ENCODE measurements at regions not wholly inside any gene's neighbourhood (a gene's known extent, or its start where the extent isn't known, plus 50 kb on each side); places are given as distances from the start of the nearest gene placed in this dataset.

GRCh38 chr9:90991953-90992352, 190.3 kb downstream of the SYK start:
- 84% methylated on average over 1 of the region's 1 CpG; no CpG with 5 or more reads in 1 of the 2 experiments for WGBS, 2 experiments (ENCODE audit: extremely low coverage in 1 of 2, insufficient coverage in 1 of 2, insufficient read length in 1 of 2, insufficient replicate concordance in 2 of 2, low coverage in 1 of 2, low lambda C conversion rate in 2 of 2, missing lambda C conversion rate in 1 of 2)
- Histone ChIP-seq H3K56ac (replicated peaks; ENCODE audit: insufficient read length, low read depth, low read length) (no peak overlapping the region), H2AFZ (ENCODE audit: low read length) (no peak overlapping the region), H3K9me3 (ENCODE audit: insufficient read depth in 2 of 2, low read depth in 1 of 2, low read length in 1 of 2) (no peaks in the 10 kb centered on the region; a peak in 1 of 4 replicates), H3K23me2 (ENCODE audit: low read depth, low read length) (no peaks in the 10 kb centered on the region; the same call in 1 of the 2 replicates), H3K23ac (ENCODE audit: insufficient read length) (no peak overlapping the region), H3K4me2 (ENCODE audit: insufficient read depth in 1 of 2, low read depth in 2 of 2, low read length in 2 of 2) (no peak overlapping the region), H2BK20ac (ENCODE audit: low read length) (no peak overlapping the region), H3K18ac (ENCODE audit: extremely low read depth, low read length) (no peak overlapping the region), H3K4ac (replicated peaks; ENCODE audit: insufficient read length, low read depth, low read length) (no peak overlapping the region), H2BK5ac (ENCODE audit: low read depth, low read length) (no peak overlapping the region), H3K79me2 (ENCODE audit: control insufficient read depth in 1 of 2, insufficient read depth in 2 of 2, low read length in 2 of 2) (no peaks in the 10 kb centered on the region), H3K36me3 (ENCODE audit: control insufficient read depth in 2 of 4, insufficient read depth in 4 of 4, low read length in 3 of 4) (no peaks in the 10 kb centered on the region; a peak in 1 of 8 replicates), H2AK5ac (ENCODE audit: low read depth, low read length) (no peak overlapping the region), H3K79me1 (ENCODE audit: low read depth, low read length) (no peaks in the 10 kb centered on the region), H2BK12ac (ENCODE audit: low read depth, low read length) (no peak overlapping the region), H4K5ac (ENCODE audit: insufficient read length, low read depth, low read length) (no peak overlapping the region), H2BK120ac (replicated peaks; ENCODE audit: low read depth, low read length) (no peak overlapping the region), H4K91ac (replicated peaks; ENCODE audit: insufficient read length, low read length) (no peak overlapping the region), H3K4me1 (replicated peaks in 1 of 4; ENCODE audit: control insufficient read depth in 3 of 4, insufficient read depth in 4 of 4, low read length in 3 of 4) (peaks cover 2 to 7% (median 3%) of the 10 kb centered on the region in 4 experiments; a peak in 4 of 7 replicates), H2BK15ac (ENCODE audit: low read length) (no peak overlapping the region), H4K20me1 (replicated peaks in 1 of 2; ENCODE audit: control insufficient read depth in 1 of 2, insufficient read depth in 2 of 2, low read length in 2 of 2) (no peaks in the 10 kb centered on the region), H3K9ac (replicated peaks in 1 of 4; ENCODE audit: extremely low read depth in 1 of 4, low read depth in 3 of 4, low read length in 3 of 4) (no peak overlapping the region), H3K14ac (ENCODE audit: insufficient read length) (no peak overlapping the region), H4K8ac (ENCODE audit: extremely low read depth, insufficient read depth, low read length) (no peak overlapping the region), H3K27me3 (replicated peaks in 1 of 4; ENCODE audit: control insufficient read depth in 3 of 4, extremely low read depth in 1 of 4, insufficient read depth in 3 of 4, low read length in 3 of 4) (no peaks in the 10 kb centered on the region), H3K27ac (ENCODE audit: low read depth, low read length) (no peak overlapping the region), H3K4me3 (ENCODE audit: extremely low read depth in 1 of 4, insufficient read depth in 2 of 4, low read depth in 3 of 4, low read length in 4 of 4) (no peak overlapping the region)
- ChIA-PET CTCF (ENCODE audit: partially characterized antibody) (no interaction called here), POLR2A (ENCODE audit: partially characterized antibody) (no interaction called here)
- no peak for DNase-seq (ENCODE audit: low read depth in 1 of 2, low spot score in 2 of 2)
- no peak for TF ChIP-seq GABPA (IDR thresholded peaks at IDR 0.05; ENCODE audit: borderline replicate concordance, insufficient read depth, low read length)
- no peak for TF ChIP-seq SRF (IDR thresholded peaks at IDR 0.05; ENCODE audit: low read depth, low read length)
- FAIRE-seq = no peak
